C4-2B (cell line): ENCODE measurements at regions not wholly inside any gene's neighbourhood (a gene's known extent, or its start where the extent isn't known, plus 50 kb on each side); places are given as distances from the start of the nearest gene placed in this dataset.

Experiments used
- CTCF ChIP-seq: fragments of 450-650 bp; conservative IDR thresholded peaks from 2 replicates; pipeline ENCODE4 v1.5.1; 2017; ENCODE audit warnings: mild to moderate bottlenecking
- ZFX ChIP-seq: fragments of 450-650 bp; IDR thresholded peaks from 2 replicates; pipeline ENCODE4 v1.6.1; 2017

GRCh38 chr6:139595183-139595582 lies 220.7 kb upstream of the CITED2 start:
- TF ChIP-seq CTCF (no peak), ZFX (no peak)
